ENCODE measurements at regions not wholly inside any gene's neighbourhood (a gene's known extent, or its start where the extent isn't known, plus 50 kb on each side); places are given as distances from the start of the nearest gene placed in this dataset.

DNA sequence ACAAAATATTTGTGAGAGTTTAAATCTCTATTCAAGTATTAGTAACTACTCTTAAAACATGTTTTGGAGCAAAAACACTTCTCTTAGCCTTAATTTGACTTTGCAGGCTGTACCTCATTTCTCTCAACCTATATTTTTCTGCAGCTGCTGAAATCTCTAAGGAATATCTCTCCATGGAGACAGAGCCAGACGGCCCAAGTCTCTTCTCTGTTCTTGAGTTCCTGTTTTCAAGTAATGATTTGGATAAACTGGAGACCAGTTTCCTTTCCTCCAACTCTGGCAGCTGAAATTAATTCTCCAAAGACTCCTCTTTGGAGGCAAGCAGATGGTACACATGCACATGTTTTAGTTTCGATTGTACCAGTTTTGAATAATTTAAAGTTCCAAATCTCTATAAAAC is 659.7 kb upstream of the NEGR1 start:
- no peak overlapping the region for H3K27ac ChIP-seq (ENCODE audit: low read length)
- no peaks in the 10 kb centered on the region for H3K9me3 ChIP-seq (ENCODE audit: control insufficient read depth, insufficient read depth, low read length)
- DNase-seq (ENCODE audit: low read depth, low spot score), result no peak
- no peaks in the 10 kb centered on the region for H3K36me3 ChIP-seq (ENCODE audit: control insufficient read depth, insufficient read depth, low read length)
- no peaks in the 10 kb centered on the region for H3K4me1 ChIP-seq (ENCODE audit: control insufficient read depth, insufficient read depth, low read length)
- WGBS (ENCODE audit: insufficient coverage, insufficient read length), result no CpG with 5 or more reads among the region's 2 CpGs
- H3K27me3 ChIP-seq (ENCODE audit: control insufficient read depth, insufficient read depth, low read length), result no peaks in the 10 kb centered on the region
- no peak overlapping the region for H3K4me3 ChIP-seq (ENCODE audit: low read length)

DNA sequence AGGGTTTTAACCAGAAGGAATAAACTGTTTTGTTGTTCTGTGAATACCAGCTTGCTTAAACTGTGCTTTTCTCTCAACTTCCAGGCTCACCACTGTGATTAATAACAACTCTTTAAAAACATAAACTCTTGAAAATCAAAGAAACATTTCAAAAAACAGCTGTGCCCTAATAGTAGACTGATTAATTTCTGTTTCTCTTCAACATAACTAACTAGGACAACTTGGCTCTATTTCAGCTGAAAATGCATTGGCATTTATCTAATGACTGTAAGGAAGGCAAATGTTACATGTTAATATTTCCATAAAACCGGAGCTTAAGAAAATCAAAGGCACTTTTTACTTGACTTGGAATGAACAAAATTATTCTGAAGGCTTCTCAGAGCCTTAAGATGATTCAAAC is 656.1 kb upstream of the NEGR1 start:
- Histone ChIP-seq H3K27me3 (ENCODE audit: control insufficient read depth, insufficient read depth, low read length) (no peaks in the 10 kb centered on the region), H3K4me3 (ENCODE audit: low read length) (no peak overlapping the region), H3K27ac (ENCODE audit: low read length) (no peak overlapping the region), H3K36me3 (ENCODE audit: control insufficient read depth, insufficient read depth, low read length) (no peaks in the 10 kb centered on the region), H3K4me1 (ENCODE audit: control insufficient read depth, insufficient read depth, low read length) (no peaks in the 10 kb centered on the region), H3K9me3 (ENCODE audit: control insufficient read depth, insufficient read depth, low read length) (no peaks in the 10 kb centered on the region)
- DNase-seq (ENCODE audit: low read depth, low spot score), result no peak
- no CpG with 5 or more reads among the region's 1 CpG for WGBS (ENCODE audit: insufficient coverage, insufficient read length)

DNA sequence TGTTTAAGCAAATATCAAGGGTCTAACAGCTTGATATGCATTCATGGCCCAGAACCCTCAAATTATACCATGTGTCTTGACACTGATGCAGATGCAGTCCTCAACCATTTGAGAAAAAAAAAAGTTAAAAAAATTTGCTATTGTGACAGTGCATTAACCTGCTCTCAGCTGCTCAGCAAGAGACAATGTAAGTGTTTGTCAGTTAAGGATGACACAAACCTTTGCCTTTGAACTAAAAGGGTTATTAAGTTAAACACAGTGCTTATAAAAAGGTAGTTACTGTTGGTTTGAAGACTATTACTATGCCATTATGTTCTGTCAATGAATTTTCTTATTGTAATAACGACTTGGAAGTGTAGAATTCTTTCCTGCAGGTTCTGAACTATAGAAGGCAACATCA is 655.6 kb upstream of the NEGR1 start:
- WGBS (ENCODE audit: insufficient coverage, insufficient read length), result no CpG with 5 or more reads among the region's 1 CpG

DNA sequence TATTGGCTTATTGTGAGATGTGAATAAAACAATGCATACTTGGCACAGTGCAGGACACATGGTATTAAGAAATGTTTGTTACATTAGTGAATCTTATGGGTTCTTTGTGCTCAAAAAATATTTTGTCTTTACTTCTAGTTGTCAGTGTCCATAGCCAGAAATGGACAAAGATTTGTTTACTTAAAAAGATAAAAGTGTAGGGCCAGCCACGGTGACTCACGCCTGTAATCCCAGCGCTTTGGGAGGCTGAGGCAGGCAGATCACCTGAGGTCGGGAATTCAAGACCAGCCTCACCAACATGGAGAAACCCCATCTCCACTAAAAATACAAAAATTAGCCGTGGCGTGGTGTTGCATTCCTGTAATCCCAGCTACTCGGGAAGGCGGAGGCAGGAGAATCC is 654.6 kb upstream of the NEGR1 start:
- Histone ChIP-seq H3K4me3 (ENCODE audit: low read length) (no peak overlapping the region), H3K4me1 (ENCODE audit: control insufficient read depth, insufficient read depth, low read length) (no peaks in the 10 kb centered on the region), H3K27me3 (ENCODE audit: control insufficient read depth, insufficient read depth, low read length) (no peaks in the 10 kb centered on the region), H3K9me3 (ENCODE audit: control insufficient read depth, insufficient read depth, low read length) (no peaks in the 10 kb centered on the region), H3K36me3 (ENCODE audit: control insufficient read depth, insufficient read depth, low read length) (no peaks in the 10 kb centered on the region), H3K27ac (ENCODE audit: low read length) (no peak overlapping the region)
- no CpG with 5 or more reads among the region's 8 CpGs for WGBS (ENCODE audit: insufficient coverage, insufficient read length)
- DNase-seq (ENCODE audit: low read depth, low spot score), result no peak

More for the DNA sequence above, 655.6 kb upstream of the NEGR1 start:
- no peaks in the 10 kb centered on the region for H3K9me3 ChIP-seq (ENCODE audit: control insufficient read depth, insufficient read depth, low read length)
- no peaks in the 10 kb centered on the region for H3K4me1 ChIP-seq (ENCODE audit: control insufficient read depth, insufficient read depth, low read length)
- H3K4me3 ChIP-seq (ENCODE audit: low read length), result no peak overlapping the region
- DNase-seq (ENCODE audit: low read depth, low spot score), result no peak
- no peak overlapping the region for H3K27ac ChIP-seq (ENCODE audit: low read length)
- H3K36me3 ChIP-seq (ENCODE audit: control insufficient read depth, insufficient read depth, low read length), result no peaks in the 10 kb centered on the region
- H3K27me3 ChIP-seq (ENCODE audit: control insufficient read depth, insufficient read depth, low read length), result no peaks in the 10 kb centered on the region

DNA sequence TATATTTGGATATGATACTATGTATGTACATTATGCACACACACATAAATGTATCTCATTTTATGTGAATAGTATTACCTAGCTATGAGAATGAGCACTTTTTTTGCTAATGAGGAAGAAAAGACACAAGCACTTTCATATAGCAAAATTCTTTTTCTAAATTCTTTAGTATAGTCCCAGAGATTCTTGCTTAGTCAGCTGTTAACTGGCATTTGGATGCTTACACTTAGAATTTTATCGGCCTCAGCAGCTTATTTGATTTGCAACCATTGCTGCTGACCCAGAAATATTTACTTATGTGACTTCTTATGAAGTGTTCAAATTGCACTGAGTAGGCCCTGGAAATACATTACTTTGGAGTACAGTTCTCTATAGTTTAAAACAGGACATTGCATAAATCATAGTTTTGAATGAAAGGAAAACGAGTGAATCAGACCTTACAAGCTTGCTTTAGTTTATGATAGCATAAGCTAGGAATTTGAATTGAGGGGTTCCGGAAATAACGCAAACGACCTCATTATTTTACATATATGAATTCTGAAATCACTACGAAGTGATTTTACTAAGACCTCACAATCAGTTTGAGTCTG is 653.9 kb upstream of the NEGR1 start:
- no peak for DNase-seq (ENCODE audit: low read depth, low spot score)
- no peak overlapping the region for H3K4me3 ChIP-seq (ENCODE audit: low read length)

DNA sequence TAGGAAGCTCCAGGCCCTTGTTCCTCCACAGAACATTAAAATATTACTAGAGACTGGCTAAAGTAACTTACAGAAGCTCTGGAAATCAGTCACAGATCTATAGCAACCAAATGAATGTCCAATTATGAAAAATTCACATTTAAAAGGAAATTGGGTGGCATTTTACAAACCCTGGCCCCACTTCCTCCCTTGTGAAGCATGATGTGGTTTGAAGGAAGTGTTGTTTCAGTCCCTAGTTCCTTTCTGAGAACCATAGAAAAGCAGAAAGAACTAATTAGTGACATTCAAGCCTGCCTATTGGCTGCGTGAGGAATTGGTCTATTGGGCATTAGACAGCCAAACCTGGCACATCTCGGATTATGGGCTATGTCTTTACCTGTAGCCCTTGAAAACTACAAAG is 649.7 kb upstream of the NEGR1 start:
- DNase-seq (ENCODE audit: low read depth, low spot score), result no peak
- WGBS (ENCODE audit: insufficient coverage, insufficient read length), result no CpG with 5 or more reads among the region's 2 CpGs

More for the DNA sequence above, 653.9 kb upstream of the NEGR1 start:
- Histone ChIP-seq H3K36me3 (ENCODE audit: control insufficient read depth, insufficient read depth, low read length) (no peaks in the 10 kb centered on the region), H3K27me3 (ENCODE audit: control insufficient read depth, insufficient read depth, low read length) (no peaks in the 10 kb centered on the region), H3K27ac (ENCODE audit: low read length) (no peak overlapping the region), H3K9me3 (ENCODE audit: control insufficient read depth, insufficient read depth, low read length) (no peaks in the 10 kb centered on the region), H3K4me1 (ENCODE audit: control insufficient read depth, insufficient read depth, low read length) (no peaks in the 10 kb centered on the region)
- no CpG with 5 or more reads among the region's 6 CpGs for WGBS (ENCODE audit: insufficient coverage, insufficient read length)

DNA sequence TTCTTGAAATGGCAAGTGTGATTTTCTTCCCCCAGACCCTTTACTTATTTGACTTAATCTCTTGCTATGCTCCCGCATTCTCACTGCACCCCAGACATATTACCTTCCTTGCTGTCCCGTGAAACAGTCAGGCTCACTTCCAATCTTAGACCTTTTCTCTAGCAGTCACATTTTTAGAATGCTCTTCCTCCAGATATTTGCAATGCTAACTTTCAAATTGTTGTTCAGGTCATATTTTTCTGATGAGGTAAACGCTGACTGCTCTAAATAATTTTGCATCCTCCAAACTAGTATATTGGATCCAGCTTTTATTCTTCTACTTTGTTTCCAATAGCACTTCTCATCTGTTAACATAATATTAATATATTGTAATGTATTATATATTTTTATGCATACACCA is 648.2 kb upstream of the NEGR1 start:
- H3K9me3 ChIP-seq (ENCODE audit: control insufficient read depth, insufficient read depth, low read length), result no peaks in the 10 kb centered on the region
- no peaks in the 10 kb centered on the region for H3K36me3 ChIP-seq (ENCODE audit: control insufficient read depth, insufficient read depth, low read length)
- no CpG with 5 or more reads among the region's 3 CpGs for WGBS (ENCODE audit: insufficient coverage, insufficient read length)
- no peak for DNase-seq (ENCODE audit: low read depth, low spot score)
- no peak overlapping the region for H3K27ac ChIP-seq (ENCODE audit: low read length)
- H3K27me3 ChIP-seq (ENCODE audit: control insufficient read depth, insufficient read depth, low read length), result no peaks in the 10 kb centered on the region
- no peaks in the 10 kb centered on the region for H3K4me1 ChIP-seq (ENCODE audit: control insufficient read depth, insufficient read depth, low read length)
- H3K4me3 ChIP-seq (ENCODE audit: low read length), result no peak overlapping the region

More for the DNA sequence above, 649.7 kb upstream of the NEGR1 start:
- no peaks in the 10 kb centered on the region for H3K36me3 ChIP-seq (ENCODE audit: control insufficient read depth, insufficient read depth, low read length)
- H3K27ac ChIP-seq (ENCODE audit: low read length), result no peak overlapping the region
- H3K9me3 ChIP-seq (ENCODE audit: control insufficient read depth, insufficient read depth, low read length), result no peaks in the 10 kb centered on the region
- no peak overlapping the region for H3K4me3 ChIP-seq (ENCODE audit: low read length)
- H3K4me1 ChIP-seq (ENCODE audit: control insufficient read depth, insufficient read depth, low read length), result no peaks in the 10 kb centered on the region
- H3K27me3 ChIP-seq (ENCODE audit: control insufficient read depth, insufficient read depth, low read length), result no peaks in the 10 kb centered on the region

DNA sequence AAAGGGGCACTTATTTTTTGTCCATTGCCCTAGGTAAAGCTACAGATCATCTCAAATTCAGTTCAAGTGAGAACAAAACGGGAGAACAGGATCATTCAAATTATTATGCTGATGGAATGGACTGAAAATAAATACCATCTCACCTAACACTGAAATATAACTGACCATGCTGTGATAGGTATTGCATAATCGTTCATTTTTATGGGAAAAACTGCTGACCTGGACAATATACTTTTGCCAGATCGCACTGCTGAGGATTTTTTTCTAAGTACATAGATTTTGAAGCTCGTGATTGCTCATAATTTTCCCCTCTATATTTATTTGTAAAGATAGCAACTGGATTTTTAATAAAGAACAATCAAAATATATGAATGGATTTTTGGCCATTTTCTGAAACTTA is 636.6 kb upstream of the NEGR1 start:
- H3K4me3 ChIP-seq (ENCODE audit: low read length), result no peak overlapping the region
- WGBS (ENCODE audit: insufficient coverage, insufficient read length), result no CpG with 5 or more reads among the region's 4 CpGs
- DNase-seq (ENCODE audit: low read depth, low spot score), result no peak

DNA sequence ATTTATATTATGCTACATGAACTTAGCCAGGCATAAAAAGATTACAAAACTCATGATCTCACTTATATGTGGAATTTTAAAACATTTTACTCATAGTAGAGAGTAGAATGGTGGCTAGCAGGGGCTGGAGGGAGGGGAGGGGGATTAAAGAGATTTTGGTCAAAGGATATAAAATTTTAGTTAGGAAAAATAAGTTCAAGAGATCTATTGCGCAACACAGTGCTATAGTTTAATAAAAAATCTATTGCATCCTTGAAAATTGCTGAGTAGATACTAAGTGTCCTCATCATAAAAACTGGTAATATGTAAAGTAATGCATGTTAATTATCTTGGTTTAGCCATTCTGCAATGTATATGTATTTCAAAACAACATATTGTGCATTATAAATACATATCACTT is 635.6 kb upstream of the NEGR1 start:
- Histone ChIP-seq H3K4me3 (ENCODE audit: low read length) (no peak overlapping the region), H3K4me1 (ENCODE audit: control insufficient read depth, insufficient read depth, low read length) (0 out of 2 replicates have a peak, but pooled peaks cover 1% of the 10 kb centered on the region), H3K27ac (ENCODE audit: low read length) (no peak overlapping the region), H3K36me3 (ENCODE audit: control insufficient read depth, insufficient read depth, low read length) (no peaks in the 10 kb centered on the region), H3K27me3 (ENCODE audit: control insufficient read depth, insufficient read depth, low read length) (no peaks in the 10 kb centered on the region), H3K9me3 (ENCODE audit: control insufficient read depth, insufficient read depth, low read length) (no peaks in the 10 kb centered on the region)
- no peak for DNase-seq (ENCODE audit: low read depth, low spot score)
- WGBS (ENCODE audit: insufficient coverage, insufficient read length), result no CpG with 5 or more reads among the region's 1 CpG

More for the DNA sequence above, 636.6 kb upstream of the NEGR1 start:
- Histone ChIP-seq H3K27ac (ENCODE audit: low read length) (no peak overlapping the region), H3K9me3 (ENCODE audit: control insufficient read depth, insufficient read depth, low read length) (no peaks in the 10 kb centered on the region), H3K36me3 (ENCODE audit: control insufficient read depth, insufficient read depth, low read length) (no peaks in the 10 kb centered on the region), H3K4me1 (ENCODE audit: control insufficient read depth, insufficient read depth, low read length) (0 out of 2 replicates have a peak, but pooled peaks cover 1% of the 10 kb centered on the region), H3K27me3 (ENCODE audit: control insufficient read depth, insufficient read depth, low read length) (no peaks in the 10 kb centered on the region)

DNA sequence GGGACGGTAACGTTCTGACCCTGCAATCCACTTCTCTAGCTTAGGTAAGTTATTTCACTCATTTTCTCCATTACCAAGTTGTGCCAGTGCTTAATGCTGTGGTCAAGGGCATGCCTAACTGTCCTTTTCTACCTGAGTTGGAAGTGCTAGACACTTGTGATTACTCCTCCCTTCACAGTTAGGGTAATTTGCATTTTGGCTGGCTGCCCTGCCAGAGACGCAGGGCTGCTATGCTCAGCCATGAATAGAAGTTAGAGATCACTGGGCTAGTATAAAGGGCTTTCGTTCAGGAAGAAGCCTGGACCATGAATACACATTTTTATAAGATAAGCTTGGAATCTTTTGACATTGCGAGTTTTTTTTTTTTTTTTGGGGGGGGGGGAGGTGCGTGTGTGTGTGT is 633.2 kb upstream of the NEGR1 start:
- Histone ChIP-seq H3K4me3 (ENCODE audit: low read length) (no peak overlapping the region), H3K27ac (ENCODE audit: low read length) (no peak overlapping the region), H3K9me3 (ENCODE audit: control insufficient read depth, insufficient read depth, low read length) (no peaks in the 10 kb centered on the region), H3K27me3 (ENCODE audit: control insufficient read depth, insufficient read depth, low read length) (no peaks in the 10 kb centered on the region), H3K4me1 (ENCODE audit: control insufficient read depth, insufficient read depth, low read length) (0 out of 2 replicates have a peak, but pooled peaks cover 1% of the 10 kb centered on the region), H3K36me3 (ENCODE audit: control insufficient read depth, insufficient read depth, low read length) (no peaks in the 10 kb centered on the region)
- no peak for DNase-seq (ENCODE audit: low read depth, low spot score)
- WGBS (ENCODE audit: insufficient coverage, insufficient read length), result no CpG with 5 or more reads among the region's 6 CpGs

DNA sequence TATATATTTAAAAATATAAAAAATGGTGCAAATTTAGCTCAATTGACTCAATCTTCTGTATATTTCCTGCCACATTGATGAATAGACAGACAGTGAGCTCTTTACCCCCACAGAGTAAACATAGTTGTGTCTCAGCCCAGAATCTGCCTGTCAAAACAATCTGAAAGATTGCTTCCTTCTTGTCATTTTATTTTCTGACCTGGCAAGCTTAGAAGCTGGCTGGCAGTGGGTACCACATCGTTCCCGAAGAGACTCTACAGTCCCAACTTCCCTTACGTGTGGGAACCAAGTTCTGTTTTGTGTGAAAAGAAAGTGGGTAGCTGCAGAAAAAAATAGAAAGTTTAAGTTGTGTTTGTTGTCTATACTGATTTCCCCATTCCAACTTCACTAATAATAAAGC is 629.3 kb upstream of the NEGR1 start:
- Histone ChIP-seq H3K27ac (ENCODE audit: low read length) (no peak overlapping the region), H3K4me1 (ENCODE audit: control insufficient read depth, insufficient read depth, low read length) (0 out of 2 replicates have a peak, but pooled peaks cover 1% of the 10 kb centered on the region), H3K27me3 (ENCODE audit: control insufficient read depth, insufficient read depth, low read length) (no peaks in the 10 kb centered on the region), H3K36me3 (ENCODE audit: control insufficient read depth, insufficient read depth, low read length) (no peaks in the 10 kb centered on the region), H3K9me3 (ENCODE audit: control insufficient read depth, insufficient read depth, low read length) (no peaks in the 10 kb centered on the region), H3K4me3 (ENCODE audit: low read length) (no peak overlapping the region)
- no CpG with 5 or more reads among the region's 3 CpGs for WGBS (ENCODE audit: insufficient coverage, insufficient read length)
- no peak for DNase-seq (ENCODE audit: low read depth, low spot score)
